Psoas muscle (tissue), 7 donors: ENCODE measurements at regions not wholly inside any gene's neighbourhood (a gene's known extent, or its start where the extent isn't known, plus 50 kb on each side); places are given as distances from the start of the nearest gene placed in this dataset.

Source experiments
- ATAC-seq, 4 donors: fragments of 200-7000 bp; cut with Tn5 transposase; one replicate each; pipeline ENCODE4 v1.9.1; 2020; ENCODE audit warnings: moderate library complexity in 3 of 4, mild to moderate bottlenecking in 2 of 4
- DNase-seq, 2 donors: peaks; one replicate each; pipeline ENCODE4 v3.0.0-alpha.2; 2020
- H3K27ac ChIP-seq: fragments of 200-600 bp; one replicate; pipeline ENCODE4 v1.8.0; 2022
- H3K27me3 ChIP-seq, 3 donors: fragments of 200-600 bp in 1 of 3; one replicate each; pipeline versions ENCODE4 v1.6.1 to v1.8.0; 2013 to 2022; ENCODE audit warnings: low read length in 2 of 3, mild to moderate bottlenecking in 2 of 3, moderate library complexity in 1 of 3; ENCODE audit not compliant: insufficient read depth in 3 of 3
- H3K36me3 ChIP-seq, 2 donors: fragments of 200-600 bp in 1 of 2; one replicate each; pipeline versions ENCODE4 v1.6.1 to v1.8.0; 2013 to 2022; ENCODE audit warnings: low read depth in 1 of 2, mild to moderate bottlenecking in 1 of 2, moderate library complexity in 1 of 2; ENCODE audit not compliant: insufficient read depth in 1 of 2
- H3K4me1 ChIP-seq: fragments of 200-600 bp; one replicate; pipeline ENCODE4 v1.8.0; 2022
- H3K4me3 ChIP-seq: fragments of 200-600 bp; one replicate; pipeline ENCODE4 v1.8.0; 2022; ENCODE audit warnings: mild to moderate bottlenecking
- H3K9me3 ChIP-seq: fragments of 200-600 bp; one replicate; pipeline ENCODE4 v1.8.0; 2022
- WGBS, 3 donors: extraction: QIAGEN DNeasy Blood & Tissue Kit; methylation state at CpG; one replicate each; pipeline versions ENCODE4 v1.1.6 to v1.1.7; 2013; 5-methylcytosine and 5-hydroxymethylcytosine counted together
- intact Hi-C, 2 donors: fragments of 100-400 bp; cut with DNase I; formaldehyde crosslinking; loops; one replicate each; pipeline versions ENCODE4 v1.11.0 to v1.14.2; 2022
- TF ChIP-seq, protein P1 (sequence below): fragments of 200-600 bp; IDR thresholded peaks from one replicate; pipeline ENCODE4 v1.8.0; 2022; ENCODE audit warnings: antibody characterized with exemption
- donor health status: healthy with polysubstance abuse.
- donor health status: DM: no; HTN: no; CAD: no; lungs with moderate emphysema.
- donor health status: Bipolar disorder and iron deficiency.
- donor health status: healthy.
- donor health status: DM: yes; HTN: yes; CAD: no.
- donor health status: DM: no; HTN: no; CAD: no.
- donor health status: DM: yes; HTN: yes; CAD: no.

- Histone ChIP-seq H3K27me3 (peaks cover 0 to 2% (median 0%) of the 10 kb centered on the region in 3 donors), H3K36me3 (no peaks in the 10 kb centered on the region), H3K27ac (no peak overlapping the region), H3K9me3 (no peaks in the 10 kb centered on the region), H3K4me1 (no peaks in the 10 kb centered on the region), H3K4me3 (no peak overlapping the region)
- WGBS, 3 donors = 10 to 14% (median 10%) methylated on average over 11 of the region's 11 CpGs
- TF ChIP-seq, protein P1, sequence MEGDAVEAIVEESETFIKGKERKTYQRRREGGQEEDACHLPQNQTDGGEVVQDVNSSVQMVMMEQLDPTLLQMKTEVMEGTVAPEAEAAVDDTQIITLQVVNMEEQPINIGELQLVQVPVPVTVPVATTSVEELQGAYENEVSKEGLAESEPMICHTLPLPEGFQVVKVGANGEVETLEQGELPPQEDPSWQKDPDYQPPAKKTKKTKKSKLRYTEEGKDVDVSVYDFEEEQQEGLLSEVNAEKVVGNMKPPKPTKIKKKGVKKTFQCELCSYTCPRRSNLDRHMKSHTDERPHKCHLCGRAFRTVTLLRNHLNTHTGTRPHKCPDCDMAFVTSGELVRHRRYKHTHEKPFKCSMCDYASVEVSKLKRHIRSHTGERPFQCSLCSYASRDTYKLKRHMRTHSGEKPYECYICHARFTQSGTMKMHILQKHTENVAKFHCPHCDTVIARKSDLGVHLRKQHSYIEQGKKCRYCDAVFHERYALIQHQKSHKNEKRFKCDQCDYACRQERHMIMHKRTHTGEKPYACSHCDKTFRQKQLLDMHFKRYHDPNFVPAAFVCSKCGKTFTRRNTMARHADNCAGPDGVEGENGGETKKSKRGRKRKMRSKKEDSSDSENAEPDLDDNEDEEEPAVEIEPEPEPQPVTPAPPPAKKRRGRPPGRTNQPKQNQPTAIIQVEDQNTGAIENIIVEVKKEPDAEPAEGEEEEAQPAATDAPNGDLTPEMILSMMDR = peak; percentile 62
- DNase-seq (peak; percentile 23 to 55), ATAC-seq (peak; percentile 28 to 61 (median 50))
- intact Hi-C loops = loop anchor here in 1 of 2 donors (5.0 to 10.0 kb wide), 2 partner anchors 130 to 237 kb away; no protein-coding TSS in a partner anchor
Measured at GRCh38 chr4:106502106-106502699, 133.6 kb upstream of the GIMD1 start.

GRCh38 chr4:106497271-106497670 lies 128.7 kb upstream of the GIMD1 start:
- ATAC-seq (no peak), DNase-seq (no peak)
- Histone ChIP-seq H3K36me3 (no peaks in the 10 kb centered on the region), H3K27me3 (no peaks in the 10 kb centered on the region), H3K9me3 (no peaks in the 10 kb centered on the region), H3K27ac (no peak overlapping the region), H3K4me3 (no peak overlapping the region), H3K4me1 (no peaks in the 10 kb centered on the region)
- TF ChIP-seq, protein P1 = no peak
- intact Hi-C loops = no loop called here
- WGBS, 3 donors = 38 to 42% (median 38%) methylated on average over 3 of the region's 3 CpGs

DNA sequence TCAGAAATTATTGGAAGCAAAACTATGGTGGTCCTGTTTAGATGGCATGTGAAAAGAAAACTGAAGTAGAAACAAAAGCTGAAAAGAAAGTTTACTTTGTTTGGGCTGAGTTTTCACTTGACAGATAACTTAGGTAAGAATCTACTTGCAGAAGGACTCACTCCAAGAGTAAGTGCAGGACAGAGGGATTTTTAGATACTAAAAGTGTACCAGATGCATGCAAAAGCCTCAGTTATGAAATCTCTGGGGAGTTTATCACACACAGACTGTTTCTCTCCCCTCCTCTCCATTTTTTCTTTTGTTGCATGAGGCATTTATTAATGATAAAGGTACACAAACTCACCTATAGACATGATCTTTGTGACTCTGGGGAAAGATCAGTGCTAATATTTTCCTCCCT lies 127.5 kb upstream of the GIMD1 start:
- Histone ChIP-seq H3K27me3 (no peaks in the 10 kb centered on the region), H3K4me1 (no peaks in the 10 kb centered on the region), H3K4me3 (no peak overlapping the region), H3K36me3 (no peaks in the 10 kb centered on the region), H3K27ac (no peak overlapping the region), H3K9me3 (no peaks in the 10 kb centered on the region)
- TF ChIP-seq, protein P1 = no peak
- DNase-seq (no peak), ATAC-seq (no peak)
- intact Hi-C loops = no loop called here

- H3K9me3 ChIP-seq = no peaks in the 10 kb centered on the region
- no peaks in the 10 kb centered on the region for H3K36me3 ChIP-seq
- H3K27me3 ChIP-seq = no peaks in the 10 kb centered on the region
- no peak overlapping the region for H3K4me3 ChIP-seq
- no peak overlapping the region for H3K27ac ChIP-seq
- ATAC-seq (no peak), DNase-seq (no peak)
- H3K4me1 ChIP-seq = no peaks in the 10 kb centered on the region
- intact Hi-C loops = no loop called here
- TF ChIP-seq, protein P1 = no peak
- 74 to 80% (median 75%) methylated on average over 5 of the region's 5 CpGs for WGBS, 3 donors
Measured at GRCh38 chr4:106495476-106495875, 126.9 kb upstream of the GIMD1 start.

DNA sequence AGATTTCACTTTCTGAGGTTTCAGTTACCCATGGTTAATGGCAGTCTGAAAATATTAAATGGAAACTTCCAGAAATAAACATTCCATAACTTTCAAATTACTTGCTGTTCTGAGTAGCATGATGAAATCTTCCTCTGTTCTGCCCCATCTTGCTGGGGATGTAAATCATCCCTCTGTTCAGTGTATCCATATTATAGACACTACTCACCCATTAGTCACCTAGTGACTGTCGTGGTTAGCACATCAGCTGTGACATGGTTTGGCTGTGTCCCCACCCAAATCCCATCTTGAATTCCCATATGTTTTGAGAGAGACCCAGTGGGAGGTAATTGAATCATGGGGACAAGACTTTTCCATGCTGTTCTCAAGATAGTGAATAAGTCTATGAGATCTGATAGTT lies 125.5 kb upstream of the GIMD1 start:
- no peaks in the 10 kb centered on the region for H3K4me1 ChIP-seq
- no peak overlapping the region for H3K27ac ChIP-seq
- no peak overlapping the region for H3K4me3 ChIP-seq
- intact Hi-C loops = no loop called here
- TF ChIP-seq, protein P1 = no peak
- no peaks in the 10 kb centered on the region for H3K27me3 ChIP-seq
- H3K9me3 ChIP-seq = no peaks in the 10 kb centered on the region
- DNase-seq (no peak), ATAC-seq (no peak)
- WGBS, 3 donors = 69 to 77% (median 70%) methylated on average over 1 of the region's 1 CpG
- no peaks in the 10 kb centered on the region for H3K36me3 ChIP-seq
